ENCODE measurements at regions not wholly inside any gene's neighbourhood (a gene's known extent, or its start where the extent isn't known, plus 50 kb on each side); places are given as distances from the start of the nearest gene placed in this dataset.

GRCh38 chr10:131587976-131588680, 276.6 kb upstream of the TCERG1L start:
- DNase-seq (no peak), ATAC-seq (no peak)
- Histone ChIP-seq H3K27me3 (ENCODE audit: insufficient read depth in 3 of 3, low read length in 2 of 3) (peaks cover 0 to 3% (median 0%) of the 10 kb centered on the region in 3 donors), H3K4me1 (no peaks in the 10 kb centered on the region), H3K4me3 (no peak overlapping the region), H3K9me3 (no peaks in the 10 kb centered on the region), H3K36me3 (ENCODE audit: insufficient read depth in 1 of 2, low read depth in 1 of 2) (no peaks in the 10 kb centered on the region), H3K27ac (no peak overlapping the region)
- intact Hi-C loops (cut with DNase I): no loop called here
- WGBS, 3 donors: 43 to 58% (median 47%) methylated on average over 11 of the region's 11 CpGs
- TF ChIP-seq CTCF (IDR thresholded peaks at IDR 0.05): no peak

- Histone ChIP-seq H3K27ac (no peak overlapping the region), H3K4me3 (no peak overlapping the region), H3K4me1 (no peaks in the 10 kb centered on the region), H3K27me3 (ENCODE audit: insufficient read depth in 3 of 3, low read length in 2 of 3) (peaks cover 0 to 3% (median 0%) of the 10 kb centered on the region in 3 donors), H3K9me3 (no peaks in the 10 kb centered on the region), H3K36me3 (ENCODE audit: insufficient read depth in 1 of 2, low read depth in 1 of 2) (no peaks in the 10 kb centered on the region)
- DNase-seq (no peak), ATAC-seq (no peak)
- 73 to 75% (median 73%) methylated on average over 11 of the region's 11 CpGs for WGBS, 3 donors
- TF ChIP-seq CTCF (IDR thresholded peaks at IDR 0.05): no peak
- intact Hi-C loops (cut with DNase I): no loop called here
Observed at GRCh38 chr10:131588704-131589220, 277.2 kb upstream of the TCERG1L start.

- Histone ChIP-seq H3K36me3 (ENCODE audit: insufficient read depth in 1 of 2, low read depth in 1 of 2) (no peaks in the 10 kb centered on the region), H3K9me3 (no peaks in the 10 kb centered on the region), H3K27ac (no peak overlapping the region), H3K4me3 (no peak overlapping the region), H3K4me1 (no peaks in the 10 kb centered on the region), H3K27me3 (ENCODE audit: insufficient read depth in 3 of 3, low read length in 2 of 3) (peaks cover 0 to 1% (median 0%) of the 10 kb centered on the region in 3 donors)
- TF ChIP-seq CTCF (IDR thresholded peaks at IDR 0.05): no peak
- WGBS, 3 donors: 81 to 95% (median 83%) methylated on average over 1 of the region's 1 CpG
- DNase-seq: no peak
- intact Hi-C loops (cut with DNase I): no loop called here
- ATAC-seq: no peak
Observed at GRCh38 chr10:131590567-131590966, 279.0 kb upstream of the TCERG1L start.

GRCh38 chr10:131591936-131592335, 280.4 kb upstream of the TCERG1L start:
- H3K27me3 ChIP-seq (ENCODE audit: insufficient read depth in 3 of 3, low read length in 2 of 3): no peaks in the 10 kb centered on the region
- no peak for TF ChIP-seq CTCF (IDR thresholded peaks at IDR 0.05)
- no peaks in the 10 kb centered on the region for H3K4me1 ChIP-seq
- H3K4me3 ChIP-seq: no peak overlapping the region
- no peaks in the 10 kb centered on the region for H3K36me3 ChIP-seq (ENCODE audit: insufficient read depth in 1 of 2, low read depth in 1 of 2)
- DNase-seq (no peak), ATAC-seq (no peak)
- H3K27ac ChIP-seq: no peak overlapping the region
- intact Hi-C loops (cut with DNase I): no loop called here
- no peaks in the 10 kb centered on the region for H3K9me3 ChIP-seq

- peaks cover 12% of the 10 kb centered on the region for H3K9me3 ChIP-seq
- no peak for DNase-seq
- ATAC-seq: no peak
- intact Hi-C loops (cut with DNase I): no loop called here
- H3K36me3 ChIP-seq (ENCODE audit: insufficient read depth in 1 of 2, low read depth in 1 of 2): no peaks in the 10 kb centered on the region
- 64 to 75% (median 69%) methylated on average over 12 of the region's 12 CpGs for WGBS, 3 donors
- no peak overlapping the region for H3K4me3 ChIP-seq
- peaks cover 0 to 1% (median 0%) of the 10 kb centered on the region in 3 donors for H3K27me3 ChIP-seq (ENCODE audit: insufficient read depth in 3 of 3, low read length in 2 of 3)
- no peaks in the 10 kb centered on the region for H3K4me1 ChIP-seq
- H3K27ac ChIP-seq: no peak overlapping the region
- no peak for TF ChIP-seq CTCF (IDR thresholded peaks at IDR 0.05)
Observed at GRCh38 chr10:131609176-131609575, 291.6 kb upstream of the PPP2R2D start.
